ENCODE measurements at regions not wholly inside any gene's neighbourhood (a gene's known extent, or its start where the extent isn't known, plus 50 kb on each side); places are given as distances from the start of the nearest gene placed in this dataset.
"Not testable (repeated sequence)": the region's sequence is repeated elsewhere in the genome, so short reads cannot be mapped to it uniquely, and the experiment has no call there.

DNA sequence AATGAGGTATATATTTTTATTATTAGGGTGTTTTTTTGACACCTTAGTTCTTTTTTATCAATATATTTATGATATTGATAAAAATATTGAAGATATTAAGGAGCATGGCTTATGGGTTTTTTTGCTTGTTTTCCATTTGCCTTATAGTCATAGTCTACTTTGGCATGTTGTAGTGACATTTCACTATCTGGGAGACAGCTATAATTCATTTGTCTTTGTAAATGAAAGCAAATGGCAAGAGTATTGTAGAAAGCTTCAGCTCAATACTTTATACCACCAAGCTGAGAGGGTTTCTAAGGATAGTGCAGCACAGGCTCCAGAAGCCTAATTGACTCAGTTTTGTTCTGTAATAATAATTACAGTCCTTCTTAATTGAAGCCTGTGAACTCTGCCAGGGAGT, 1182.3 kb downstream of the EFNA5 start:
- Mint-ChIP-seq H3K4me3 (no peak overlapping the region), H3K9me3 (peaks cover 7% of the 10 kb centered on the region), H3K27me3 (no peaks in the 10 kb centered on the region), H3K4me1 (ENCODE audit: low read depth) (no peaks in the 10 kb centered on the region), H3K36me3 (ENCODE audit: low read depth) (no peaks in the 10 kb centered on the region), H3K27ac (no peak overlapping the region)
- intact Hi-C loops (cut with micrococcal nuclease), result no loop called here

DNA sequence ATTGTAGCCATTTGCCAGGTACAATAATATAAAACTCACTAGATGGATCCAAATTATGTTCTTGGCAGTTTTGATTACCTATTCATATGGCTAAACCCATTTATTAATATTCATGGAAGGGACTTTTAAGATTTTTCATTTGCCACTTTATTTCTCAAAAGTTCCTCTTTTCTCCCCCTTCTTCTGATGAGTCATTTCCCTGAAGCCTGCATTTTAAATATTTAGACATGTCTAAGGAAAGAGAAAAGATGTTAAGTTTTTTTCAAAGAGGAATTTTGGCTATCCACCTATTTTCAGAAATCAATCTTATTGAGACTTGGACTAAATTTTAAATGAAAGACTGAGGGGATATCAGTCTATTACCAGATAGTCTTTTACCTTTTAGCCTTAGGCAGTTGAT, 1189.4 kb downstream of the EFNA5 start:
- intact Hi-C loops (cut with micrococcal nuclease), result no loop called here
- Mint-ChIP-seq H3K27ac (no peak overlapping the region), H3K27me3 (no peaks in the 10 kb centered on the region)

DNA sequence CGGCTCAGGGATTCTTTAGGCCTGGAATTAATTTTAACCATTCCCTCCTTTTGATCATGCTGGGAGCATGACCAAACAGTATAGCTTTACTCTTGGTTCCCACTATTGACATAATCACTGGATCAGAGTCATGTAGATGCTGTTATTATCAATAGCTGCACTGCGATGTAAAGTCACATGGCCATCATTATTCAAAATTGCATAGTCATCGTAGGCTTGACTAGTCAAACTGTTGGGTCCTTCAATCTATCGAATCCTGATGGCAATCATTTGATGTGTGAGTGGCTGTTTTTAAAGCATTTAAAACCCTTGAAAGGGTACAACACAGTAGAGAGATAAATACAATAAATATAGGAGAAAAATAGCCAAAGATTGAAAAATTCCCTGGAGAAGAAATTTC, 1194.1 kb downstream of the EFNA5 start:
- intact Hi-C loops (cut with micrococcal nuclease), result no loop called here
- Mint-ChIP-seq H3K36me3 (ENCODE audit: low read depth) (no peaks in the 10 kb centered on the region), H3K27me3 (no peaks in the 10 kb centered on the region), H3K4me1 (ENCODE audit: low read depth) (no peaks in the 10 kb centered on the region), H3K27ac (no peak overlapping the region), H3K9me3 (no peaks in the 10 kb centered on the region), H3K4me3 (no peak overlapping the region)

More for the DNA sequence above, 1189.4 kb downstream of the EFNA5 start:
- Mint-ChIP-seq H3K9me3 (no peaks in the 10 kb centered on the region), H3K4me3 (no peak overlapping the region), H3K36me3 (ENCODE audit: low read depth) (no peaks in the 10 kb centered on the region), H3K4me1 (ENCODE audit: low read depth) (no peaks in the 10 kb centered on the region)

DNA sequence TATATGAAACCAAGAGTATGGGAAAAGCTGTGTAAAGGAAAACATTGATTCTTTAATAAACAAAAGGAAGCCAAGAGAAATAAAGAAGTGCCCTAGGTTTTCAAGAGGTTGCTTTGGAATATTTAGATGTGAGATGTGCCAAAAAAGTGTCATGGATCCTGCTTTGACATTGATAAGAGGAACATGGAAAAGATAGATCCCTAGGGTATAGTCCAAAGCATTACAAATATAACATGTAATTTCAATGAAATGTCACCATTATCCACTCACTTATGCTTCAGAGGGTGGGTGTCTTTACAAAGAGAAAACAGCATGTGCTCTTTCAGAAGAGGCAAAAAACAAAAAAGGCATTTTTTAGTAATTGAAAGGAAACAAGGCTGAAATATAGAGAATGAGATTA, 1196.7 kb downstream of the EFNA5 start:
- Mint-ChIP-seq H3K36me3 (ENCODE audit: low read depth) (no peaks in the 10 kb centered on the region), H3K9me3 (peaks cover 9% of the 10 kb centered on the region), H3K4me1 (ENCODE audit: low read depth) (no peaks in the 10 kb centered on the region), H3K27ac (no peak overlapping the region), H3K27me3 (no peaks in the 10 kb centered on the region), H3K4me3 (no peak overlapping the region)
- intact Hi-C loops (cut with micrococcal nuclease), result no loop called here

DNA sequence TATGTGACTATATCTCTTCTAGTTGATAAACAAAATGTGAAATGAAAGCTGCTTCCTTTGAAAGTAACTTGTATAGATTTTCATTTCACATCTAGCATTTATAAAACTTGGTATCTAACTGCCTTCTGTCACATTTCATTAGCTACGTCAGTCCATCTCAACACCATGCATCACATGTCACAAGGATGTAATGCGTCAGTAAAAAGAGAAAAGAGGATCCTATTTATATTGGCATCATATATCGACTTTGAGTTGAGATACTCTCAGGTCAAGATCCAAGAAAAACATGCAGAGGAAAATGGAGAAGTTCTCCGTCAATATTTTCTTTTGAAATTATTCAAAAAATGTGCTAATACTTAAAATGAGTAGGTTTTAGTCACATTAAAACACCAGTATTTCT, 1211.2 kb downstream of the EFNA5 start:
- Mint-ChIP-seq H3K36me3 (ENCODE audit: low read depth) (no peaks in the 10 kb centered on the region), H3K27ac (no peak overlapping the region), H3K4me3 (no peak overlapping the region), H3K9me3 (no peaks in the 10 kb centered on the region), H3K27me3 (no peaks in the 10 kb centered on the region), H3K4me1 (ENCODE audit: low read depth) (no peaks in the 10 kb centered on the region)
- intact Hi-C loops (cut with micrococcal nuclease), result no loop called here

DNA sequence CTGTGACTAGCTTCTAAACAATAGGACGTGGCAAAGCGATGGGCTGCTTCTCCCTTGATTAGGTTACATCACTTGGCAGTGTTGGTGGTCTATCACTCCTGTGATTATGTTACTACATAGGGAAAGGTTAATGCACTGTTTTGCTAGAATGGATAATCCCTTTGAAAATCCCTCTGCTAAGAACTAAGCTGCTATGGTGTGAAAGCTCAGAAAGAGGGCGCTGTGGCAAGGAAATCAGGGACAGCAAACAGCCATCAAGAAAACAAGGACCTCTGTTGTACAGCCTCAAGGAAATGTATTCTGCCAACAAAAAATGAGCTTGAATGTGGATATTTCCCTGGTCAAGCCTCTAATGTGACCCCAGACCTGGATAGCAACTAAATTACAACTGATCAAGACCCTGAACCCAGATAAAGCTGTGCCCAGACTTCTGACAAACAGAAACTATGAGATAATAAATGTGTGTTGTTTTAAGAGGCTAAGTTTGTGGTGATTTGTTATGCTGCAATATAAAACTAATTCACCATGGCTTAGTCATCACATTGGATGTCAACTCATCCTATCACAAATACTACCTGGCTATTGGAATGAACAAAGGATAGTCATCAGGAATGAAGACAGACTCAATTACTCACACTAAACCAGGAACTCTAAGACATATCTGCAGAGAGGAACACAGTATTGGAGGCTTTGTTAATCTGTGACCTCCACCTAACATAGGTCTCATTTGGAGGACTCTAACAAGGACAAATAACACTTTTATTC, 1215.9 kb downstream of the EFNA5 start:
- Mint-ChIP-seq H3K27ac (no peak overlapping the region), H3K4me1 (ENCODE audit: low read depth) (no peaks in the 10 kb centered on the region), H3K9me3 (no peaks in the 10 kb centered on the region), H3K36me3 (ENCODE audit: low read depth) (no peaks in the 10 kb centered on the region), H3K4me3 (no peak overlapping the region), H3K27me3 (no peaks in the 10 kb centered on the region)
- intact Hi-C loops (cut with micrococcal nuclease), result no loop called here

DNA sequence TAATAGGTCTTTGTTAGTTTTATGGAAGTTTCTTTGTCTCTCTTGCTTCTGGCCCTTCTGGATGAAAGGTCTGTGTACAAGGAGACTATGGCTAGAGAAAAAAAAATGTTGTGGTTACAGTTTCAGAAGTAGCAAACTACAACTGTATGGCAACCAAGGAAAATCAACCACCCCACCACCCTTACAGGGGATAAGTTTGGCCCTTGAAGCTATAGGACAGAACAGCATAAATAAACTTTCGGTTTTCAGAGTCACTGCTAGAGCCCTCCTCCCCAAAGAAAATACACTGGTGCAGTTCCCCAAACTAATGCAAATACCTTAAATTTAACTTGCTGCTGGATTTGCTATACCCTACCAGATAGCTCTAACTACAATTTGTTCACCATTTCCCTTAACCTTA, 1216.7 kb downstream of the EFNA5 start:
- no peaks in the 10 kb centered on the region for H3K27me3 Mint-ChIP-seq
- no peak overlapping the region for H3K4me3 Mint-ChIP-seq

DNA sequence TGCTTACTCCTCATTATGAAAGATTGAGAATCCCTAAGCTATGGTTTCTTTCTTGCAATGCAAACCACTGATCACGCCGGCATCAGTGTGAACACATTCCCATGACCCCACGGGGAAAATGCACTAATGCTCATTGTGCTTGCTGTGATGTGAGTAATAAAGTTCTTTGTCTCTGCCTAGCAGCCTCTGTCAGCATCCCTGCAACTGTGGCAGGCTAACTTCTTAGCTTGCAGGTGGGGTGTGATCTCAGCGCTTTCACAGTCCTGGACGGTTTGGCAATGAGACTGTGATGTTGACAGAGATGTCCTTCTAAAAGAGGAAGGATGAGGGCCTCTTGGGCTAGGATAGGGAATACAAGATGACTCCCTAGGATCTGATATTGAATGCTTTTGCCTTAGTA, 1218.7 kb downstream of the EFNA5 start:
- no peaks in the 10 kb centered on the region for H3K9me3 Mint-ChIP-seq
- no peak overlapping the region for H3K27ac Mint-ChIP-seq
- no peak overlapping the region for H3K4me3 Mint-ChIP-seq
- no peaks in the 10 kb centered on the region for H3K36me3 Mint-ChIP-seq (ENCODE audit: low read depth)
- H3K27me3 Mint-ChIP-seq, result no peaks in the 10 kb centered on the region
- intact Hi-C loops (cut with micrococcal nuclease), result no loop called here
- no peaks in the 10 kb centered on the region for H3K4me1 Mint-ChIP-seq (ENCODE audit: low read depth)

More for the DNA sequence above, 1216.7 kb downstream of the EFNA5 start:
- Mint-ChIP-seq H3K36me3 (ENCODE audit: low read depth) (no peaks in the 10 kb centered on the region), H3K9me3 (no peaks in the 10 kb centered on the region), H3K27ac (no peak overlapping the region), H3K4me1 (ENCODE audit: low read depth) (no peaks in the 10 kb centered on the region)
- intact Hi-C loops (cut with micrococcal nuclease), result no loop called here

DNA sequence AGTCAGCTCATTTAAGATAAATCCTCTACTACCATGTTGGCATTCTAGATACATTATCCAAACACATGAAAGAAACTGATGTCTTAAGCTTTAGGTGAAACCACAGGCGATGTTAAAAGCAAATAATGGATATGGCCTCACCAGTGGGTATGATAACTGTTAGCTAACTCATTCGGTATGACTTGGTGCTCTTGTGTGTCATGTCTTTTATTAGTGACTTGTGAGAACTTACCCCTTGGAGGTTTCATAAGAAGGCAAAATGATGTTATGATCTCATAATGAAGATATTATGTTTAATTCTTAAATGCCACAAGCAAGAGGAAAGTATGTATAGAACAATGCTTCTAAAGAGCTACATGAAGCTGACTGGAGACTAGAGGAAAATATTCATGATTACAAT, 1227.0 kb downstream of the EFNA5 start:
- Mint-ChIP-seq H3K27ac (no peak overlapping the region), H3K9me3 (no peaks in the 10 kb centered on the region), H3K27me3 (no peaks in the 10 kb centered on the region), H3K36me3 (ENCODE audit: low read depth) (no peaks in the 10 kb centered on the region), H3K4me1 (ENCODE audit: low read depth) (no peaks in the 10 kb centered on the region), H3K4me3 (no peak overlapping the region)
- intact Hi-C loops (cut with micrococcal nuclease), result no loop called here

DNA sequence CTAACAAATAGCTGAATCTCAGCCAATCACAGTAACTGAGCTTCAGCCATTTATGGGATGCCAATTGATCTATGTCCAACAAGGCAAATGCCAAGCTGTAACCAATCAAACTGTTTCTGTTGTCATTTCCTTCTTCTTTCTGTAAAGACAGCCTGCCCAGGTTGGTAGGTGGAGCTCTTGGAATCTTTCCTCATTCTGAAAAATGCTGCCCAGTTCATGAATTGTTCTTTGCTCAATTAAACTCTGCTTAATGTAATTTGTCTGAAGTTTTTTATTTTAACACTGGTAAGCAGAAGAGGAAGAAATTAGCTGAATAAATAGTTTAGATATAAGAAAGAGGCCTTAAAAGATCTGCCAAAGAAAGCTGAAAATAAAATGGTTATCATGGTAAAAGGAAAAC, 1235.6 kb downstream of the EFNA5 start:
- no peaks in the 10 kb centered on the region for H3K36me3 Mint-ChIP-seq (ENCODE audit: low read depth)
- intact Hi-C loops (cut with micrococcal nuclease), result no loop called here
- no peak overlapping the region for H3K4me3 Mint-ChIP-seq
- no peak overlapping the region for H3K27ac Mint-ChIP-seq
- no peaks in the 10 kb centered on the region for H3K4me1 Mint-ChIP-seq (ENCODE audit: low read depth)
- no peaks in the 10 kb centered on the region for H3K27me3 Mint-ChIP-seq
- H3K9me3 Mint-ChIP-seq, result no peaks in the 10 kb centered on the region

DNA sequence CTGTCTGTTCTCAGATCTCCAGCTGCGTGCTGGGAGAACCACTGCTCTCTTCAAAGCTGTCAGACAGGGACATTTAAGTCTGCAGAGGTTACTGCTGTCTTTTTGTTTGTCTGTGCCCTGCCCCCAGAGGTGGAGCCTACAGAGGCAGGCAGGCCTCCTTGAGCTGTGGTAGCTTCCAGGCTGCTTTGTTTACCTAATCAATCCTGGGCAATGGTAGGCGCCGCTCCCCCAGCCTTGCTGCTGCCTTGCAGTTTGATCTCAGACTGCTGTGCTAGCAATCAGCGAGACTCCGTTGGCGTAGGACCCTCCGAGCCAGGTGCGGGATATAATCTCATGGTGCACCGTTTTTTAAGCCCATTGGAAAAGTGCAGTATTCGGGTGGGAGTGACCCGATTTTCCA, 1240.0 kb downstream of the EFNA5 start:
- H3K4me3 Mint-ChIP-seq; H3K4me1 Mint-ChIP-seq (ENCODE audit: low read depth); intact Hi-C loops (cut with micrococcal nuclease); H3K27ac Mint-ChIP-seq; H3K27me3 Mint-ChIP-seq; H3K9me3 Mint-ChIP-seq; H3K36me3 Mint-ChIP-seq (ENCODE audit: low read depth): not testable (repeated sequence)

DNA sequence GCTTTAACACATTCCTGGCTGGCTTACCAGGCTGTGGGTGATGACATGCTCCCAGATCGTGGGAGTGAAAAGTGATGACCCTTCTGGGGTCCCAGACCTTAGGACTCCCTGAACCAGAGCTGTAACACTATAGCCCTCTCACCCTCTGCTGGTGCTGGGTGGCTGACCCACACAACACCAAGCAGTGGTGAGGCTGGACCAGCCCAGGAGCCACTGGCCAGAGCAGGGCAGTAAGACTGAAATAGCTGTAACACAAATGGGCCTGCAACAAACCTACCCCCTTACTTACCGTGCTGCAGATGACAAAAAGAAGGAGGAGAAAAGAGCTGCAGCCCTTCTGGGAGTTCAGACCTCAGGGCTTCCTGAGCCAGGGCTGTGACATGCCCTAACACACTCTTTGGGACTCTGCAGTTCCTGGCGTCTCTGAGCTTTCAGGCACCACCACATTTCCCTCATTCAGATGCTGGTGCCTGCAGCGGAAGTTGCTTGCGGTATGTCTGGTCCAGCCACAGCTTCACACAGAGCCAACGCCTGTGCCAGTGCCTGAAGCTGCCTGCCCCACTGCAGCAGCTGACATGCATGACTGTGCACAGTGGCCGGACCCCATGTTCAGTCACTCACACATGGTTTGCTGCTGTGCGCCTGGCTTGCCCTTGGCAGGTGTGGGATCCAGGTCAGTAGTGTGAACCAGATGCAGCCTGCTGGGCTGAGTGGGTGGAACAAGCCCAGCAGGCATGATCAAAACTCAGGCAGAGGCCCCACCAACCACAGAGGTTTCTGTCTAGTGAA, 1247.4 kb downstream of the EFNA5 start:
- Mint-ChIP-seq H3K9me3 (peaks cover 9% of the 10 kb centered on the region), H3K27ac (no peak overlapping the region), H3K36me3 (ENCODE audit: low read depth) (no peaks in the 10 kb centered on the region), H3K27me3 (no peaks in the 10 kb centered on the region), H3K4me1 (ENCODE audit: low read depth) (no peaks in the 10 kb centered on the region), H3K4me3 (no peak overlapping the region)
- intact Hi-C loops (cut with micrococcal nuclease), result no loop called here

DNA sequence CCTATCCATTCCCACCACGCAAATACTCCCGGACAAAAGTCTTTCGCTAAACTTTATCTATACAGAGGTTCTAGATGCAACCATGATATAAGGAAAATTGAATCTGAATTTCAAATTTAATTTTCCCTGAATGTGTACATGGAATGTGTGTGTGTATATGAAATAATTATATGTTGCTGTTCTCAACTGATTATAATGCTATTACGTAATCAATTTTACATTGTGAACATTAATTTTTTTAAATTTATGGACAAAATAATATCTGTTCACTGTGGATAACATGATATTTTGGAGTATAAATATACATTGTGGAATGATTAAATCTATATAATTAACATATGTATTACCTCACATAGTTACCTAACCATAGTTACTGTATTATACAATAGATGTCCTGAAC, 1250.6 kb downstream of the EFNA5 start:
- intact Hi-C loops (cut with micrococcal nuclease), result no loop called here
- Mint-ChIP-seq H3K4me1 (ENCODE audit: low read depth) (no peaks in the 10 kb centered on the region), H3K9me3 (peaks cover 18% of the 10 kb centered on the region), H3K36me3 (ENCODE audit: low read depth) (no peaks in the 10 kb centered on the region), H3K27ac (no peak overlapping the region), H3K27me3 (no peaks in the 10 kb centered on the region), H3K4me3 (no peak overlapping the region)

DNA sequence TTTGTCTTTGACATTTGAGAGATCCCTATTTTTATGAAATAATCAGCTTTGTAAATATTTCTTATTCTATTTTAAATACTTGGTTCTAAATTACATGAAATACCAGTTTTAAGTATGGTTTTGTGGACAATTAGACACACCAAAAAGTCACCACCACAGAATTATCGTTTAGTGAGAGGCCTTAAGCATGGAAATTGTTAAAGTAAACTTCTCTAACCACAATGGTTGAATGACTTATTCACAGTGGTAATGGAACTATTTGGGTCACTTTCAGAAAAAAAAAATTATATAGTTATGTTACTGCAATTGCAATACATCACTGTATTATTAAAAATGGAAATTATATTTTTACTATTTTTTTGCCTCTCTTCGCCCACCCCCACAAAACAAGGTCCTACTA, 1252.5 kb downstream of the EFNA5 start:
- no peaks in the 10 kb centered on the region for H3K4me1 Mint-ChIP-seq (ENCODE audit: low read depth)

DNA sequence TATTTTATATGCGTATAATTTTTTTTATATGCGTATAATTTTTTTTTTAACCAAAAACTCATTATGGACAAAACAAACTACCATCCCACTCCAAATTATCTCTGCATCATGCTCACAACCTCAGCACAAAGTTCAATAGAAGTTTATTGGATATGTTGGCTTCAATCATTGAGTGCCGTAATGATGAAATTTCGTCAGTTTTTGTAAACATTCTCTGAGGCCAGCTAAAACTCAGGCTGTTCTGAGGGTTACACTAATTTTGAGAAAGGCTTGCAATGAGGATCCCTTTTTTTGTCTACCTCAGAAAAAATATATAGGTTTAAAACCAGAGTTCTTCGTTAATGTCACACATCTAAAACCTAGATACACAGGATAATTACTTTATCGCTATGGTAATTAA, 1253.2 kb downstream of the EFNA5 start:
- Mint-ChIP-seq H3K27me3 (no peaks in the 10 kb centered on the region), H3K4me1 (ENCODE audit: low read depth) (no peaks in the 10 kb centered on the region), H3K36me3 (ENCODE audit: low read depth) (no peaks in the 10 kb centered on the region), H3K9me3 (peaks cover 10% of the 10 kb centered on the region), H3K27ac (no peak overlapping the region), H3K4me3 (no peak overlapping the region)
- intact Hi-C loops (cut with micrococcal nuclease), result no loop called here

More for the DNA sequence above, 1252.5 kb downstream of the EFNA5 start:
- H3K27me3 Mint-ChIP-seq, result no peaks in the 10 kb centered on the region
- peaks cover 15% of the 10 kb centered on the region for H3K9me3 Mint-ChIP-seq
- no peak overlapping the region for H3K4me3 Mint-ChIP-seq
- no peaks in the 10 kb centered on the region for H3K36me3 Mint-ChIP-seq (ENCODE audit: low read depth)
- intact Hi-C loops (cut with micrococcal nuclease), result no loop called here
- no peak overlapping the region for H3K27ac Mint-ChIP-seq
